ENCODE measurements at regions not wholly inside any gene's neighbourhood (a gene's known extent, or its start where the extent isn't known, plus 50 kb on each side); places are given as distances from the start of the nearest gene placed in this dataset.

- BruUV-seq (replicated peaks) = no TSS peak
- no peaks in the 10 kb centered on the region for H3K4me1 ChIP-seq (ENCODE audit: control insufficient read depth, extremely low read depth, insufficient read depth, low read length)
- H3K4me3 ChIP-seq (replicated peaks in 1 of 3; ENCODE audit: insufficient read depth in 1 of 3, low read depth in 1 of 3, low read length in 3 of 3) = no peak overlapping the region
- no peaks in the 10 kb centered on the region for H3K79me2 ChIP-seq (ENCODE audit: control insufficient read depth, insufficient read depth, low read length)
- no peaks in the 10 kb centered on the region for H4K20me1 ChIP-seq (replicated peaks; ENCODE audit: control insufficient read depth, extremely low read depth, insufficient read depth, low read length)
- ChIA-PET POLR2A (no interaction called here), CTCF (no interaction called here)
- no peak overlapping the region for H2AFZ ChIP-seq (ENCODE audit: low read depth, low read length)
- H3K9ac ChIP-seq (replicated peaks; ENCODE audit: extremely low read depth, insufficient read depth, low read length) = no peak overlapping the region
- DNase-seq (ENCODE audit: low read depth, low spot score) (no peak), FAIRE-seq (no peak)
- H3K36me3 ChIP-seq (ENCODE audit: control insufficient read depth in 2 of 2, extremely low read depth in 1 of 2, insufficient read depth in 2 of 2, low read length in 2 of 2) = no peaks in the 10 kb centered on the region
- H3K4me2 ChIP-seq (ENCODE audit: insufficient read depth, low read length) = no peak overlapping the region
- intact Hi-C loops (cut with micrococcal nuclease) (no loop called here), dilution Hi-C loops (cut with MboI; ENCODE audit: extremely low pct_ligation_motif_present, low sequenced_read_pairs) (no loop called here)
- no peaks in the 10 kb centered on the region for H3K9me1 ChIP-seq (replicated peaks; ENCODE audit: control insufficient read depth, extremely low read depth, insufficient read depth, low read length)
- H3K27me3 ChIP-seq (ENCODE audit: control insufficient read depth in 2 of 2, insufficient read depth in 2 of 2, low read length in 2 of 2) = peaks cover 2 to 5% of the 10 kb centered on the region in 2 experiments
- H3K9me3 ChIP-seq (replicated peaks; ENCODE audit: control insufficient read depth, insufficient read depth, low read length) = no peaks in the 10 kb centered on the region
- H3K27ac ChIP-seq (ENCODE audit: insufficient read depth, low read depth, low read length) = no peak overlapping the region
- TF ChIP-seq MYC (IDR thresholded peaks at IDR 0.05; ENCODE audit: low read depth, low read length) (no peak), FOS (IDR thresholded peaks at IDR 0.05; ENCODE audit: borderline replicate concordance, insufficient read depth, low read length) (no peak), JUN (IDR thresholded peaks at IDR 0.05; ENCODE audit: borderline replicate concordance, insufficient read depth, insufficient read length, low read depth) (no peak), GATA2 (IDR thresholded peaks at IDR 0.05; ENCODE audit: insufficient read depth, insufficient read length, low read depth, low read length) (no peak), POLR2AphosphoS5 (IDR thresholded peaks at IDR 0.05; ENCODE audit: insufficient read depth, low read depth, low read length) (no peak), CTCF (IDR thresholded peaks at IDR 0.05; ENCODE audit: extremely low read depth in 1 of 2, insufficient read depth in 1 of 2, low read depth in 1 of 2, low read length in 2 of 2) (no peak), EZH2 (IDR thresholded peaks at IDR 0.05; ENCODE audit: borderline replicate concordance, low read depth, low read length, severe bottlenecking) (no peak), MAX (IDR thresholded peaks at IDR 0.05; ENCODE audit: insufficient read depth, insufficient read length) (no peak), POLR2A (IDR thresholded peaks at IDR 0.05; ENCODE audit: low read depth, low read length) (no peak)
Observed at GRCh38 chr12:24750263-24750662, 198.6 kb downstream of the BCAT1 start.
